GM11168 (cell line): ENCODE measurements at regions not wholly inside any gene's neighbourhood (a gene's known extent, or its start where the extent isn't known, plus 50 kb on each side); places are given as distances from the start of the nearest gene placed in this dataset.
"Not testable (repeated sequence)": the region's sequence is repeated elsewhere in the genome, so short reads cannot be mapped to it uniquely, and the experiment has no call there.

Experiments
- in situ Hi-C: fragments of 300-500 bp; cut with MboI; formaldehyde crosslinking; loops from one replicate; pipeline ENCODE4 v1.12.0; 2022; ENCODE audit warnings: low sequenced_read_pairs; ENCODE audit not compliant: unreplicated experiment

DNA sequence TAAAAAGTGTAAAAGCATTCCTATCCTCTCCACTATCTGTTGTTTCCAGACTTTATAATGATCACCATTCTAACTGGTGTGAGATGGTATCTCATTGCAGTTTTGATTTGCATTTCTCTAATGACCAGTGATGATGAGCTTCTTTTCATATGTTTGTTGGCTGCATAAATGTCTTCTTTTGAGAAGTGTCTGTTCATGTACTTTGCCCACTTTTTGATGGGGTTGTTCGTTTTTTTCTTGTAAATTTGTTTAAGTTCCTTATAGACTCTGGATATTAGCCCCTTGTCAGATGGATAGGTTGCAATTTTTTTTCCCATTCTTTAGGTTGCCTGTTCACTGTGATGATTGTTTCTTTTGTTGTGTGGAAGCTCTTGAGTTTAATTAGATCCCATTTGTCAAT is 199.6 kb upstream of the ETV3 start:
- in situ Hi-C loops: not testable (repeated sequence)

DNA sequence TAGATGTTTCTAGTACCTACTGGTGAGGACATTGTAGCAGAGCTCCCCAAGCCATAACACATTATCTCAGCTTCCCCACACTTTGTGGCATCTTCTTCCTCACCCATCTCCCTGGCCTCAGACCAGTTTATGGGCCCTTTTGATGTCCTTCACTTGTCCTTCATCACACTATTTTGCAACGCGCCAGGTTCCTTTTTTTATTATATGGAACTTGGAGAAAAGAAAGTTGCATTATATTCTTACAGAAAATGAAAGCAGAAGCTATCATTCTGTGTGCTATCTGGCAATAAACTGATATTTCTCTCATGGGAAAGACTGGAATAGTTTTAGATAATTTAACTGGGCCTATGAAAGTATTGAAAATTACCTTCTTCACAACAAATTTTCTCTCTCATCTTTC is 196.9 kb upstream of the ETV3 start:
- in situ Hi-C loops: no loop called here

DNA sequence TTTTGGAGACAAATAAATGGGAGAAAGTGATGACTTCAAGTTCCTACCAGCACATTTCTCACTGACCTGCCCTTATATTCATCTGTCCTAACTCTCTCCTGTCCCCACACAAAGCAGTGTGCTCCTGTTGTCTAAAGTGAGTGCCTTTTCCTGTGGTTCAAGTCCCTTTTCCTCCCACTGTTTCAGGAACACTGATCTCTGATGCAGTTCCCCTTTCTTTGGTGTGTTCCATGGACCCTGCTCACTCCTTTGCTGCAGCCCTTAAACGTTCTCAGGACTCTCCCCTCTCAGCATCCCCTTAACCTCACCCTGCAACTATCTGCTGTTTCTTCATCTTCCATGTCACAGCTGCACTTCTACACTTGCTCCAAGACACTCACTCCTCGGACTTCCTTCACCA is 195.8 kb upstream of the ETV3 start:
- in situ Hi-C loops: no loop called here

DNA sequence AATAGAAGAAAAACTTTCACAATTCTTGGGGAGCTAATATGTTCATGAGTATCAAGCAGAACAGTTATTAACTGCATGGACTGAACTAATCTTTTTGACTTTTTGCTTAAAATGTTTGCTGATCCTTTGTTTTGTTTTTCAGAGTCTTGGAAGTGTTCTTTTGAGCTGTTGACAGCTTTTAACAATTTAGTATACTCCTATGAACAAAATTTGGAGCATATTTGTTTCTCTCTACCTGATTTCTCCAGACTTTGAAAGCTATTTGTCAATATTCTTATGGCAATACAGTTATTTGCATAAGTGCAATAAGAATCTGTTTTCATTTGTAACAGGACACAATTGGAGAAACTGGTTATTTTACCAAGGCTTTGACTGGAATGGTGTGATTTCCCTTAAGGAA is 192.0 kb upstream of the ETV3 start:
- in situ Hi-C loops: not testable (repeated sequence)

DNA sequence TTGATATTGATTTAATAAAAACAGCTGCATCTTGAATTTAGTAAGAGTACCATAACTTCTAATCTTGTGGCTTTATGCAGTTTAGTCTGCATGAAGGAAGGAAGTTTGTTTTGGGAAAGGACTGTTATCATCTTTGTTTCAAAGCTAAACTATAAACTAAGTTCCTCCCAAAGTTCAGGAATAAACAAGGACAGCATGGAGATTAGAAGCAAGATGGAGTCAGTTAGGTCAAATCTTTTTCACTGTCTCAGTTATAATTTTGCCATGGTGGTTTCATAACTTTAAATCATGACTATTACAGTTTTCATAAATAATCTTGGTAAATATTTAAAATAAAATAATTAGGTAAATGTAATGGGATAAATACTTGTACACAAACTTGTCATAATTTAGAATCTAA is 189.9 kb upstream of the ETV3 start:
- in situ Hi-C loops: not testable (repeated sequence)

DNA sequence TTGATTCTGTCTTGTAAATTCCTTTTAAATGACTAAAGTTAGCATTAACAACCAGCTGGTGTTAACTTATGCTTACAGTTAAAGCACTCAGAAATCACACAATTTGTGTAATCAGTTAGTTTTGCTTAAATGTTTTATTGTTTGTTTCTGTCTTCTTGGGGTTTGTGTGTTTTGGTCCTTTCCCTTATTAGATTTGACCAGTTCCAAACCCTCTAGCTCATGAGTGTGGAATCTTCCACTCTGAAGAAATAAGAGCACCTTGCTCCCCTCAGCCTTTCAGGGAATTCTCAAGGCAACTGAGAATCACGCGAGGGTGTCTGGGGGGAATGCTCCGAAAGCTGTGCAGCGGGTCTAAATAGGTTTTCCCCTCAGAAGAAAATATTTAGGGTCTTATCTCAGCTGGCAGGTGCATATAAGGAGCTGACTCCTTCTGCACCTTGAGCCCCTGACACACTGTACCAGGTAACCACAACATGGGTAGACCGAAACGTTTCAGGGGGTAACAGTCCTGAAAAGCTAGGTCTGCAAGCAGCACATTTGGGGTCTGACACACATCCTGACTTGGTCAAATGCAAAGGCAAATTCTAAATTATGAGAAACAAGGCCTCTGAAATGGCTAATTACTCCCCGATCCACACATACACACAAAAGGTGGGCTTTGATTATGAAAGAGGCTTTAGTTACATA is 188.1 kb upstream of the ETV3 start:
- in situ Hi-C loops: no loop called here

DNA sequence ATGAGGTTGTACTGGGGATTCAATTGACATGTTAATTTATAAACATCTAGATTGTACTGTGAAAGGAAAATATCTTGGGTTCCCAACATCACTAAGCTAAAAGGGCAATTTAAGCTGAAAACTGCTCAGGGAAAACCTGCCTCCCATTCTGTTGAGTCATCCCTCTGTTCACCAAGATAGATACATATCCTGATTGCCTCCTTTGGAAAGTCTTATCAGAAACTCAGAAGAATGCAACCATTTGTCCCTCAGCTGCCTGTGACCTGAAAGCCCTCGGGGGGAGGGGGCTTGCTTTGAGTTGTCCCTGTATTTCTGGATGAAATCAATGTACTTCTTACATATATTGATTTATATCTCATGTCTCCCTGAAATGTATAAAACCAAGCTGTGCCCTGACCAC is 187.0 kb upstream of the ETV3 start:
- in situ Hi-C loops: no loop called here

DNA sequence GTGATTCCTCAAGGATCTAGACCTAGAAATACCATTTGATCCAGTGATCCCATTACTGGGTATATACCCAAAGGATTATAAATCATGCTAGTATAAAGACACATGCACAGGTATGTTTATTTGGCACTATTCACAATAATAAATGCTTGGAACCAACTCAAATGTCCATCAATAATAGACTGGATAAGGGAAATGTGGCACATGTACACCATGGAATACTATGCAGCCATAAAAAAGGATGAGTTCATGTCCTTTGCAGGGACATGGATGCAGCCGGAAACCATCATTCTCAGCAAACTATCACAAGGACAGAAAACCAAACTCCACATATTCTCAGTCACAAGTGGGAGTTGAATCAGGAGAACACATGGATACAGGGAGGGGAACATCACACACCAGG is 183.8 kb upstream of the ETV3 start:
- in situ Hi-C loops: not testable (repeated sequence)

DNA sequence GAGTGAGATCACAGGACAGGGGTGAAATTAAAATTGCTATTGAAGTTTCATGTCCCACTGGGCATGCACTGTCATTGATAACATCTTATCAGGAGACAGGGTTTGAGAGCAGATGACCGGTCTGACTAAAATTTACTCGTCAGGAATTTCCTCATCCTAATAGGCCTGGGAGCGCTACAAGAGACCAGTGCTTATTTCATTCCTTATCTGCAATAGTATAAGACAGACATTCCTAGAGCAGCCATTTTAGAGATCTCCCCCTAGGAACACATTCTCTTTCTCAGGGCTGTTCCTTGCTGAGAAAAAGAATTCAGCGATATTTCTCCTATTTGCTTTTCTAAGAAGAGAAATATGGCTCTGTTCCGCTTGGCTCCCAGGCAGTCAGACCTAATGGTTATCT is 181.4 kb upstream of the ETV3 start:
- in situ Hi-C loops: no loop called here

DNA sequence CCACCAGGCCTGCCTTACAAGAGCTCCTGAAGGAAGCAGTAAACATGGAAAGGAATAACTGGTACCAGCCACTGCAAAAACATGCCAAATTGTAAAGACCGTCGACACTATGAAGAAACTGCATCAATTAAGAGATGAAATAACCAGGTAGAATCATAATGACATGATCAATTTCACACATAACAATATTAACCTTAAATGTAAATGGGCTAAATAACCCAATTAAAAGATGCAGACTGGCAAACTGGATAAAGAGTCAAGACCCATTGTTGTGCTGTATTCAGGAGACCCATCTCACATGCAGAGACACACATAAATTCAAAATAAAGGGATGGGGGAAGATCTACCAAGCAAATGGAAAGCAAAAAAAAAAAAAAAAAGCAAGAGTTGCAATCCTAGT is 179.0 kb upstream of the ETV3 start:
- in situ Hi-C loops: not testable (repeated sequence)

DNA sequence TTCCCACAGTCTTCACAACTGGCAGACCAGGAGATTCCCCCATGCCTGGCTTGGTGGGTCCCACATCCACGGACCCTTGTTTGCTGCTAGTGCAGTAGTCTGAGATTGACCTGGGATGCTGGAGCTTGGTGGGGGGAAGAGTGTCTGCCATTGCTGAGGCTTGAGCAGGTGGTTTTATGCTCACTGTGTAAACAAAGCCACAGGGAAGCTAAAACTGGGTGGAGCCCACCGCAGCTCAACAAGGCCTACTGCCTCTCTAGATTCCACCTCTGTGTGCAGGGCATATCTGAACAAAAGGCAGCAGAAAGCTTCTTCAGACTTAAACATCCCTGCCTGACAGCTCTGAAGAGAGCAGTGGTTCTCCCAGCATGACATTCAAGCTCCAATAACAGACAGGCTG is 177.3 kb upstream of the ETV3 start:
- in situ Hi-C loops: no loop called here

DNA sequence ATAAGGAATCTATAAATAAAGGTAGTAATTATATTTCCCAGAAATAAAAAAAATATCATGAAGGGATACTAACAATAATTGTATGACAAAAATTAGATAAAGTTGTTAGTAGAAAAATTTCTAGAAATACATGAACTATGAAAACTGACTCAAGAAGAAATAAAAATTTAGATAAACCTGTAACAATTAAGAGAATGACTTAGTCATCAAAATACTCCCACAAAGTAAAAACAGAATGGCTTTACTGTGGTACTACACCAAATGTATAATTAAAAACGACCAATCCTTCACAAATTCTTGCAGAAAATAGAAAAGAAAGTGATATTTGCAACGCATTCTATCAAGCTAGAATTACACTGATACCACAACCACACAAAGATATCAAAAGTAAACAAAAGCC is 176.2 kb upstream of the ETV3 start:
- in situ Hi-C loops: no loop called here

DNA sequence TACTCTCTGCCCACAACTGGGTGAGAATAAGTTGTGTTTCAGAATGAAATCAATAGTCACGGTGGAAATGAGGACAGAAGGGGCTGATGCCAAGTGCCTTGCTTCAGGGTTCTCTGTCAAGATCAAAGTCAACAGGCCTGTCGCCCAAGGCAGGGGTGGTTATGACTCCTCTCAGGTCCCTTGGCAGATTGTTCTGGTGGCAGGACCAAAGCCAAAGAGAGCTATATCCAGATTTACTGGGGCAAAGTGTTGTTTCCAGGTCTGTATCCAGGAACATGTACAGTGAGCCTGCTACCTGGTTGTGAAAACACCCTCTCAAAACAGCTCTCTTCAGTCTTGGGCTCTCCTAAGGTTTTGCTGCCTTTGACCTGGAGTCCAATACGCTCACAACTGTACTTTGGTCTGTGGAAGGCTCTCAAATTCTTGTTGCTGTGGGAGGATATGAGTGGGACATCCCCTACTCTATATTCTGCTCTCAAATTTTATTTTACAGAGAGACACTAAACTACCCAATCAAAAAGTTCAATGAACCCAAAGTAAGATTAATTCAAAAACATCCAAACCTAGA is 175.1 kb upstream of the ETV3 start:
- in situ Hi-C loops: no loop called here

DNA sequence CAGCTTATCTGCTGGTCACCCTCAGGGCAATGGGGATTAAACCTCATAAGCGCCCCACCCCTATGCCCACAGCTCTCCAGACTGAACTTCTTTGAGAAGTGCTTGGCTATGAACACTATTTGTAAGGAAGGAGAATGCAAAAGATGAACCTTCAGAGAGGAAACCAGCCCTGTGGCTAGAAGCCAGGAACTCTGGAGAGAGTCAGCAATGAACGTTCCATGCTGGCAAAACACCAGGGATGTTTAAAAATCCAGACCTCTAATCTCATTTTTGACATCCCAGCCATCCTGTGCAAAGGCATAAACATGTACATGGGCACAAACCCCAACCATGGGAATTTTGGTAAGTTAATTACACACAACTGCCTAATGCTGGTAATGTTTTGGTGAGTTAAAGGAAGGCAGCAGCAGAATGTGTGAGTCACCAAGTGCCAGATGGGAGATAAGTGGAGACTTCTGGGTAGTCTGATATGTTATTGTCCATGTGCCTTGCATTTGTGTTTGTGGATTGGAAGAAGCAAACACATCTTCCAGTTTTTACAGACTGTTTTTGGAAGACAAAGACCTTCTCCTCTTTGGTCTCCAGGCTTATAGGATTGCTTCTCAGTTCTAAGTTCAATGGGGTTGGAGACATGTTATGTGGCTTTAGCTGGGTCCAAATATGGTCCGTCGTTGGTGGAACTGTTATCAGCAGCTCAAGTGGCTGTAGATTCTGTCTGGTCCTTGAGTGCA is 174.1 kb upstream of the ETV3 start:
- in situ Hi-C loops: no loop called here

DNA sequence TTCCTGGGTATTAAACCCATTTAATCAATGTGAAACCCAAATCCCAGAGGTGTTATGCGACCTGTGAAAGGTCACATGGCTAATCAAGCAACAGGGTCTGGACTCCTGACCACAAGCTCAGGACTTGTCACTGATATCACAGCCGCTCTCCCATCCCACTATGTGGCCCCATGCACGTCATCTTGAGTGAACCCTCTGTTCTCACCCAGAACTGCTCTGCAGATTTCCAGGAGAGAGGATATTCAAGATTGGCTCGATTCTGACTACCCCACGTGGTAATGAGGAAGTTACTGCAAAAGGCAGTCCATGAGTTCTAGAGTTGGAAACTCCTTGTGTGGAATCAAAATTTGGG is 173.5 kb upstream of the ETV3 start:
- in situ Hi-C loops: no loop called here

DNA sequence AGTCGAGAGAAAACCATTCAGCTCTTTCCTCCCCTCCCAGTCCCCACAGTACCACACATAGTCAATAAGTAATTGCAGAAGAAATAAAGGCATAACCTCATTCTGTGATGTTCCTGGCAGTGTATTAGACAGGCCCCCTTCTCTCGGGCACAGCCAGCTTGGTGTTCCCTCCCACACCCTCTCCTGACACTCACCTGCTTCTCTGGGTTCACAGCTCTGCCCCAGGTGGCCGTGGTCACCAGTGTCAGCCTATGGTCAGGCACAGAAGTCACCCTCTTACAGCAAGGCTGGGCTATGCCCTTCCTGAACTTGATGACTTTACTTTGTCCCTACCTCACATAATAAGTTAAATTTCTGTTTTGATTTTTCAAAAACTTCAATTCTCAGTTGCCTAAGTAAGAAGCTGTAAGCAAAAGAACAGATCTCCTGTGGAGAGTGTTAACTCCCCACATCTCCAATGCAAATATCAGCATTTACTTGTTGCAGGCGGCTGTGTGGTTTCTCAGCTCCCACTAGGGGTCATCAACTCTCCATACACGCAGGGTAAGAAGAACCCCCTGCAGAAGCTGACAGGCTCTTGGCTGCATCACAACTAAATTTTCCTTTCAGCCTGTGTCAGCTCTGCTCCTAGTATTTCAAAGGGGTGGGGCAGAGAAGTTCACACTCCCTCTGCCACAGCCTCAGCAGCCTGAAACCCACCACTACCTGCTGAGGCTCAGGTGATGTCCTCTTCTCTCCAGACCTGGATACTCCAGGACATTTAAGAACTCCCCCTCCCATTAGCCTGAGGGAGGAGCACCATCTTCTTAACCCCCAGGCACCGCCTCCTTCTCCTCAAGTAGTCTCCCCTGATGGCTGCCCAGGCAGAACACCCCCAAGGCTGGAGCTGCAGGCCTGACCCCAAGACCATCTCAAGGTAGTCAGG is 172.9 kb upstream of the ETV3 start:
- in situ Hi-C loops: not testable (repeated sequence)

DNA sequence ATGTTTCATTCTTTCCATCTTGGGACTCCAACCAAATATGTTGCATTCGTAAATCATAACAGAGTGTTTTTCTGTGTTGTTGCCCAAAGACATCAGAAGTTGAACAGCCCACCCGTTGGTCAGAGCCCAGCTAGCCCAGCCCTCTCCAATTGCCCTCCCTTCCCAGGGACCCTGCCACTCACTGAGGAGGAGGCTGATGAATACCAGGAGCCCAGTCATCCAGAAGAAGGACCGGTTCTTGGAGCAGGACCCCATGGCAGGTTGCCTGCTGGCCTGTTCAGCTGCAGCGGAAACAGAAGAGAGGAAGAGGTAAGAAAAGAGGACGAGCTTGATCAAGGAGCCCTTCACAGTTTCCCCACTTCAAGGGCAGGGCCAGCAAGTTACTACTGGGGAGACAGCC is 172.2 kb upstream of the ETV3 start:
- in situ Hi-C loops: no loop called here

DNA sequence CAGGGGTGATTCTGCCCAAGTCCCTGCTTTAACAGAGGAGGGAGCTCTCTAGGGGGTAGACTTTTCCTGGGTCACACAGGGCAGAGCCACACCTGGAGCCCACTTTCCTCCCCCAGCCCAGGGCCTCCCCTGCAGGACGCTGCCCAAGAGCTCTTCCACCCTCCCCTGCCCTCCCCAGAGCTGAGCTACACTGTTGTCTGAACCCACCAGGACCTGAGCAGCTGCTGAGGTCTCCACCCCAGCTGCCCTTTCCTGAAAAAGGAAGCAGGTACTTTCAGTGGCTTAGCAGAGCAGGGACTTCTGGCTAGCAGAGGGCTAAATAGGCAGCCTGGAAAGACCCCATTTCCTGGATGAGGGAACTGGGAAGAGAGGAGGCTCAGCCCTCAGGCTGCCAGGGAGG is 169.3 kb upstream of the ETV3 start:
- in situ Hi-C loops: no loop called here

DNA sequence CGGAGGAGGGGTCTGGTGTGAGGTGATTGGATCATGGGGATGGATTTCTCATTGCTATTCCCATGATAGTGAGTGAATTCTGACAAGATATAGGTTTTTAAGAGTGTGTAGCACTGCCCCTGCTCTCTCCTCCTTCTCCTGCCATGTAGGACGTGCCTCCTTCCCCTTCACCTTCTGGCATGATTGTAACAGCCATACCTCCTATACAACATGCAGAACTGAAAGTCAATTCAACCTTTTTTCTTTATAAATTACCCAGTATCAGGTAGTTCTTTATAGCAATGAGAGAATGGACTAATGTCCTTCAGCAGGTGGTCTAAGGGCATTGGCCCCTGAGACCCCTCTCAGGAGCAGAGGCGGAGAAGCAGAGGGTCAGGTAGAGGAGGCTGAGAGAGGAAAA is 168.7 kb upstream of the ETV3 start:
- in situ Hi-C loops: no loop called here

DNA sequence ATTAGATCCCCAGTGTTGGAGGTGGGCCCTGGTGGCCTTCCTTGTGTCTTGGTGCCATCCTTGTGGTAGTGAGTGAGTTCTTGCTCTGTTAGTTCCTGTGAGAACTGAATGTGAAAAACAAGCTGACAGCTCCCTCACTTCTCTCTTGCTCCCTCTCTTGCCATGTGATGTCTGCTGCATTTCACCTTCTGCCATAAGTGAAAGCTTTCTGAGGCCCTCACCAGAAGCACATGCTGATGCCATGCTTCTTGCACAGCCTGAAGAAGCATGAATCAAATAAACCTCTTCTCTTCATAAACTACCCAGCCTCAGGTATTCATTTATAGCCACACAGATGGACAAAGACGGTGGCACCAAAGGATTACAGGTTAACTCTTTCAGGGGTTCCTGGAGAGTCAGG is 166.1 kb upstream of the ETV3 start:
- in situ Hi-C loops: no loop called here

DNA sequence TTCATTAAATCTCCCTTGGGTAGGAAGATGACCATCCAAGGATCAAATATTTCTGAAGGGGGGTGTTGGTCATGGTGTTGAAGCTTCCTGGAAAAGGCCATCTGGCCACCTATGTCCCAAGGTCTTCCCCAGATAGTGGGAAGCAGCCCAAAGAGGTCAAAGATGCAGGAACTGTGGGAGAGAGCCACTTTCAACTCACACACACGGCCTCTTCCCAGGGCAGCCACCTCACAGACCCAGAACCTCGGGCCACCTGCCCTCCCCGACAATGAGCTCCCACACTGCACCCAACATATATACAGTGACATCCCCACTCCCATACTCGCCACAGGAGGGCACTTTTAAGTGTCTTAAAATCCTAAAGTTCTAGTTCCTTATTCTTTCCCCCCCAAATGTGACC is 164.5 kb upstream of the ETV3 start:
- in situ Hi-C loops: no loop called here
